Ascending aorta (tissue), 2 donors: ENCODE measurements at regions not wholly inside any gene's neighbourhood (a gene's known extent, or its start where the extent isn't known, plus 50 kb on each side); places are given as distances from the start of the nearest gene placed in this dataset.

Experiments
- DNase-seq, 2 donors: peaks; one replicate each; pipeline ENCODE4 v3.0.0-alpha.2; 2019; ENCODE audit warnings: low spot score in 2 of 2
- H3K27ac ChIP-seq, 2 donors: fragments of 200-600 bp; sonication (generic); one replicate each; pipeline ENCODE4 v1.5.1; 2016 to 2017; ENCODE audit warnings: mild to moderate bottlenecking in 1 of 2
- H3K27me3 ChIP-seq: fragments of 200-600 bp; sonication (generic); one replicate; pipeline ENCODE4 v1.5.1; 2017
- H3K36me3 ChIP-seq, 2 donors: fragments of 200-600 bp; sonication (generic); one replicate each; pipeline ENCODE4 v1.5.1; 2016
- H3K4me1 ChIP-seq, 2 donors: fragments of 200-600 bp; sonication (generic); one replicate each; pipeline ENCODE4 v1.5.1; 2016 to 2017; ENCODE audit warnings: mild to moderate bottlenecking in 1 of 2
- H3K4me3 ChIP-seq, 2 donors: fragments of 200-600 bp; sonication (generic); one replicate each; pipeline ENCODE4 v1.5.1; 2016 to 2017; ENCODE audit warnings: mild to moderate bottlenecking in 1 of 2
- H3K9me3 ChIP-seq, 2 donors: fragments of 200-600 bp; sonication (generic); one replicate each; pipeline ENCODE4 v1.5.1; 2016
- intact Hi-C: fragments of 100-400 bp; cut with DNase I; formaldehyde crosslinking; loops from one replicate; pipeline ENCODE4 v1.15.1; 2023
- TF ChIP-seq, protein P1 (sequence below), 3 experiments: fragments of 200-600 bp in 2 of 3; fragments of 450-650 bp in 1 of 3; sonication (generic) in 2 of 3; IDR thresholded peaks; one replicate each; pipeline ENCODE4 v1.5.1; 2016 to 2019; ENCODE audit warnings: antibody characterized with exemption in 3 of 3, mild to moderate bottlenecking in 1 of 3, moderate library complexity in 1 of 3

DNA sequence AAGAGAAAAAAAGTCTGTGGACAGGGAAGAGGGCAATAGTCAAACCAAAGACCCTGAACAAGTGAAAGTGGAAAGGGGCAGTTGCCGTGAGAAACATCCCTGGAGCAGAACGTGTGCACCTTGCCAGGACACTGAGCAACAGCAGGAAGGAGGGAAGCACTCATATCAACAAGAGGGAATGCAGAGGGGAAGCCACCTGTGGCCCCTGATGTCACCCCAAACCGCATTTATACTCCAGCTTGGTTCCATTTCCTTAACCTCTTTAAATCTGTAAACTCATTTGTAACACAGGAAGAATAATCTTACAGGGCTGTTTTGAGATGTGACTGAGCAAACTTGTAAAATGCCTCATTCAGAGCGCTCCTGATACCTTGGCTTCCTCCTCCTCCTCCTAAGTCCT is 698.8 kb downstream of the DIAPH3 start:
- DNase-seq: no peak
- Histone ChIP-seq H3K27me3 (no peaks in the 10 kb centered on the region), H3K4me3 (no peak overlapping the region), H3K4me1 (no peaks in the 10 kb centered on the region), H3K36me3 (no peaks in the 10 kb centered on the region), H3K27ac (no peak overlapping the region), H3K9me3 (peaks cover 0 to 4% of the 10 kb centered on the region in 2 donors)
- intact Hi-C loops: no loop called here
- TF ChIP-seq, protein P1, sequence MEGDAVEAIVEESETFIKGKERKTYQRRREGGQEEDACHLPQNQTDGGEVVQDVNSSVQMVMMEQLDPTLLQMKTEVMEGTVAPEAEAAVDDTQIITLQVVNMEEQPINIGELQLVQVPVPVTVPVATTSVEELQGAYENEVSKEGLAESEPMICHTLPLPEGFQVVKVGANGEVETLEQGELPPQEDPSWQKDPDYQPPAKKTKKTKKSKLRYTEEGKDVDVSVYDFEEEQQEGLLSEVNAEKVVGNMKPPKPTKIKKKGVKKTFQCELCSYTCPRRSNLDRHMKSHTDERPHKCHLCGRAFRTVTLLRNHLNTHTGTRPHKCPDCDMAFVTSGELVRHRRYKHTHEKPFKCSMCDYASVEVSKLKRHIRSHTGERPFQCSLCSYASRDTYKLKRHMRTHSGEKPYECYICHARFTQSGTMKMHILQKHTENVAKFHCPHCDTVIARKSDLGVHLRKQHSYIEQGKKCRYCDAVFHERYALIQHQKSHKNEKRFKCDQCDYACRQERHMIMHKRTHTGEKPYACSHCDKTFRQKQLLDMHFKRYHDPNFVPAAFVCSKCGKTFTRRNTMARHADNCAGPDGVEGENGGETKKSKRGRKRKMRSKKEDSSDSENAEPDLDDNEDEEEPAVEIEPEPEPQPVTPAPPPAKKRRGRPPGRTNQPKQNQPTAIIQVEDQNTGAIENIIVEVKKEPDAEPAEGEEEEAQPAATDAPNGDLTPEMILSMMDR (IDR thresholded peaks at IDR 0.05): no peak

DNA sequence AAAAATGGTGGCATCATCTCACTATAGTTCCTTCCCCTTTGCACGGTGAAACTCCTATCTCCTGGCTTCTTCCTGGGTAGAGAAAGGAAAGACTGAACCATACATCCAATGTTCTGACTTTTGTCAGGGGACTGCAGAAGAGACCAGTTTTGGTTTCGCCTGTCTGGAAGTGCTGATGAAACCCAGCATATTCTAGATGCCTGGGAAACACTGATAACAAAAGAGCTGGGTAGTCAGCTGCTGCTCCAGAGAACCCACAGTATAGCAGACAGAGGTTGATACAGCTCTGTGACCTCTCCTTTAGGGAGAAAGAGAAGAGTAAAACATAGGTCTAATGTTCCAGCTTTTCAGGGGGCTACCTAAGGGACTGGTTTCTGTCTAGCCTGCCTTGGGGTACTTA is 695.3 kb downstream of the DIAPH3 start:
- H3K36me3 ChIP-seq: no peaks in the 10 kb centered on the region
- no peaks in the 10 kb centered on the region for H3K27me3 ChIP-seq
- intact Hi-C loops: no loop called here
- DNase-seq: no peak
- H3K27ac ChIP-seq: no peak overlapping the region
- TF ChIP-seq, protein P1 (IDR thresholded peaks at IDR 0.05): no peak
- H3K9me3 ChIP-seq: peaks cover 0 to 4% of the 10 kb centered on the region in 2 donors
- H3K4me3 ChIP-seq: no peak overlapping the region
- H3K4me1 ChIP-seq: no peaks in the 10 kb centered on the region

DNA sequence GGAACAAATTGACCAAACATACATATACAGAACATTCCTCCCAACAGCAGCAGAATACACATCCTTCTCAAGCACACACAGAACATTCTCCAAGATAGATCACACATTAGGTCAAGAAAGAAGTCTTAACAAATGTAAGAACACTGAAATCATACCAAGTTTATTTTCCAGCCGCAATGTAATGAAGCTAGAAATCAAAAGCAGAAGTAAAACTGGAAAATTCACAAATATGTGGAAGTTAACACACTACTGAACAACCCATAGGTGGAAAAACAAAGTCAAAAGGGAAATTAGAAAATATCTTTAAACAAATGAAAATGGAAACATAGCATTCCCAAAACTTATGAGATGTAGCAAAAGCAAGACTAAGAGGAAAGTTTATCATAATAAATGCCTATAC is 692.6 kb downstream of the DIAPH3 start:
- Histone ChIP-seq H3K36me3 (no peaks in the 10 kb centered on the region), H3K9me3 (peaks cover 0 to 4% of the 10 kb centered on the region in 2 donors), H3K4me1 (no peaks in the 10 kb centered on the region), H3K27me3 (no peaks in the 10 kb centered on the region), H3K4me3 (no peak overlapping the region), H3K27ac (no peak overlapping the region)
- TF ChIP-seq, protein P1 (IDR thresholded peaks at IDR 0.05): no peak
- intact Hi-C loops: no loop called here
- no peak for DNase-seq

DNA sequence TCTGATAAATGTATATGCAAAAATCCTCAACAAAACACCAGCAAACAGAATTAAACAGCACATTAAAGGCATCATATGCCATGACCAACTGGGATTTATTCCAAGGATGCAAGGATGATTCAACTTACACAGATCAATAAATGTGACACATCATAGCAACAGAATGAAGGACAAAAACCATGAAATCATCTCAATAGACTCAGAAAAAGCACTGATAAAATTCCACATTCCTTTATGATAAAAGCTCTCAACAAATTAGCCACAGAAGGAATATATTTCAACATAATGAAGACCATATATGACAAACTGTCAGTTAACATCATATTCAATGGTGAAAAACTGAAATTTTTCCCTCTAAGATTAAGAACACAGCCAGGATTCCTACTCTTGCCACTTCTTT is 691.6 kb downstream of the DIAPH3 start:
- H3K4me3 ChIP-seq: no peak overlapping the region
- H3K36me3 ChIP-seq: no peaks in the 10 kb centered on the region
- H3K27ac ChIP-seq: no peak overlapping the region
- TF ChIP-seq, protein P1 (IDR thresholded peaks at IDR 0.05): no peak
- intact Hi-C loops: no loop called here
- peaks cover 0 to 4% of the 10 kb centered on the region in 2 donors for H3K9me3 ChIP-seq
- H3K27me3 ChIP-seq: no peaks in the 10 kb centered on the region
- H3K4me1 ChIP-seq: no peaks in the 10 kb centered on the region
- DNase-seq: no peak

DNA sequence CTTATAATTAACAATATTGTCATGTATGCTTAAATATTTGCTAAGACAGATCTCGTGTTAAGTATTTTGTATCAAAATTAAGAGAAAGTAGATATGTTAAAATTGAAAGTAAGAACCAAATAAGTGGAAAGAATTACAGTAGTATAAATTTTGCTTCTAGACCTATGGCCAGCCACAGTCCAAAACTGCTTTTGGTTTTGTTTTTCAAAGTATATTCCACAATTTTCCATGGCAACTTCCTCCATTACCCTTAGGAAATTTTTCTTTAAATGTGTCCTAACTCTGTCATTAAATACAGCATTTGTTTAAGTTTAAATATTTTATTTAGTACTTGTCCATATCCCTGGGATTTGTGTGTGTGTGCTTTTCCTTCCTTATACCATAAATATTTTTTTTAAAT is 689.0 kb downstream of the DIAPH3 start:
- Histone ChIP-seq H3K4me3 (no peak overlapping the region), H3K36me3 (no peaks in the 10 kb centered on the region), H3K4me1 (no peaks in the 10 kb centered on the region), H3K9me3 (peaks cover 0 to 2% of the 10 kb centered on the region in 2 donors), H3K27ac (no peak overlapping the region), H3K27me3 (no peaks in the 10 kb centered on the region)
- TF ChIP-seq, protein P1 (IDR thresholded peaks at IDR 0.05): no peak
- intact Hi-C loops: no loop called here
- DNase-seq: no peak

DNA sequence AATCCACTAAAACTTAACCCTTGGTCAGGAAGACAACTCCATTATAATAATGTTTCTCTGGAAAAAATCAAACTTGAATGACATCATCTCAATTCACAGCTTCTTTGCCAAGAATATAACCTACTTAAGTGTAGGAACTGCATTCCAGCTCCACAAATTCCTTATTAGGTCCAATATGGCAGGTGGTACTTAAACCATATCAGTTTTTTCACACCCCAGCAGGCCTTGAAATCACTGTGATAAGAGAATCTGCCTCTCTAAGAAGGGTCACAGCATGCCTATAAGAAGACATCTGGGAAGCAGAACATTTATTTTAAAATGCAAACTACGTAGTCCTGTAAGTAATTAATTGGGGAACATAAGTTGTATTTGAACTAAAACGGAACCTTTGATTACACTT is 687.8 kb downstream of the DIAPH3 start:
- H3K27ac ChIP-seq: no peak overlapping the region
- no peaks in the 10 kb centered on the region for H3K27me3 ChIP-seq
- intact Hi-C loops: no loop called here
- DNase-seq: no peak
- no peak overlapping the region for H3K4me3 ChIP-seq
- TF ChIP-seq, protein P1 (IDR thresholded peaks at IDR 0.05): no peak
- no peaks in the 10 kb centered on the region for H3K4me1 ChIP-seq
- no peaks in the 10 kb centered on the region for H3K36me3 ChIP-seq
- H3K9me3 ChIP-seq: no peaks in the 10 kb centered on the region
